Lung (tissue), 11 donors: ENCODE measurements at regions not wholly inside any gene's neighbourhood (a gene's known extent, or its start where the extent isn't known, plus 50 kb on each side); places are given as distances from the start of the nearest gene placed in this dataset.
"Not testable (repeated sequence)": the region's sequence is repeated elsewhere in the genome, so short reads cannot be mapped to it uniquely, and the experiment has no call there.

Source experiments
- ATAC-seq: fragments of 200-7000 bp; cut with Tn5 transposase; one replicate; pipeline ENCODE4 v1.9.1; 2020; ENCODE audit warnings: moderate number of reproducible peaks; ENCODE audit not compliant: insufficient read depth, low FRiP score
- DNase-seq, 3 donors: peaks; one replicate each; pipeline ENCODE4 v3.0.0-alpha.2; 2013 to 2017
- H3K27ac ChIP-seq, 2 donors: one replicate each; pipeline ENCODE4 v1.5.1; 2013; ENCODE audit warnings: mild to moderate bottlenecking in 2 of 2, moderate library complexity in 2 of 2, control low read depth in 1 of 2, inconsistent platforms in 1 of 2, low read depth in 1 of 2, low read length in 1 of 2
- H3K27me3 ChIP-seq, 3 donors: one replicate each; pipeline ENCODE4 v1.5.1; 2013; ENCODE audit warnings: low read length in 2 of 3; ENCODE audit not compliant: control insufficient read depth in 3 of 3, insufficient read depth in 3 of 3
- H3K36me3 ChIP-seq, 4 donors: one replicate each; pipeline ENCODE4 v1.5.1; 2013; ENCODE audit warnings: low read length in 4 of 4, mild to moderate bottlenecking in 1 of 4, moderate library complexity in 1 of 4; ENCODE audit not compliant: control insufficient read depth in 4 of 4, insufficient read depth in 4 of 4
- H3K4me1 ChIP-seq, 5 donors: one replicate each; pipeline ENCODE4 v1.5.1; 2013; ENCODE audit warnings: low read length in 5 of 5, mild to moderate bottlenecking in 2 of 5, moderate library complexity in 1 of 5; ENCODE audit not compliant: control insufficient read depth in 5 of 5, insufficient read depth in 5 of 5
- H3K4me3 ChIP-seq: one replicate; pipeline ENCODE4 v1.5.1; 2013; ENCODE audit warnings: mild to moderate bottlenecking, control low read depth, moderate library complexity
- H3K9ac ChIP-seq, 2 donors: one replicate each; pipeline ENCODE4 v1.5.1; 2013; ENCODE audit warnings: low read length in 2 of 2, control low read depth in 1 of 2; ENCODE audit not compliant: insufficient read depth in 1 of 2
- H3K9me3 ChIP-seq, 4 donors: one replicate each; pipeline ENCODE4 v1.5.1; 2013; ENCODE audit warnings: low read length in 3 of 4, mild to moderate bottlenecking in 1 of 4, moderate library complexity in 1 of 4; ENCODE audit not compliant: control insufficient read depth in 4 of 4, insufficient read depth in 3 of 4
- CTCF ChIP-seq: IDR thresholded peaks from 2 replicates; pipeline ENCODE4 v1.5.1; 2012; ENCODE audit warnings: mild to moderate bottlenecking; ENCODE audit errors: control extremely low read depth, extremely low read depth
- WGBS, 2 donors: extraction: QIAGEN DNeasy Blood & Tissue Kit; methylation state at CpG; one replicate each; pipeline ENCODE4 v1.1.7; 2013; 5-methylcytosine and 5-hydroxymethylcytosine counted together
- donor health status: control.
- donor health status: control.
- donor health status: Bipolar disorder and iron deficiency.
- donor health status: healthy.
- donor health status: DM: yes; HTN: yes; CAD: no.

GRCh38 chr1:47502746-47503370, 65.0 kb downstream of the FOXD2 start:
- Histone ChIP-seq H3K36me3 (no peaks in the 10 kb centered on the region), H3K27ac (no peak overlapping the region), H3K9me3 (no peaks in the 10 kb centered on the region), H3K27me3 (peaks cover 4 to 6% (median 4%) of the 10 kb centered on the region in 3 donors), H3K4me3 (no peak overlapping the region), H3K9ac (no peak overlapping the region), H3K4me1 (peaks cover 0 to 4% (median 0%) of the 10 kb centered on the region in 5 donors)
- ATAC-seq: no peak
- no peak for DNase-seq
- WGBS, 2 donors: 83 to 86% methylated on average over 12 of the region's 12 CpGs
- no peak for TF ChIP-seq CTCF

DNA sequence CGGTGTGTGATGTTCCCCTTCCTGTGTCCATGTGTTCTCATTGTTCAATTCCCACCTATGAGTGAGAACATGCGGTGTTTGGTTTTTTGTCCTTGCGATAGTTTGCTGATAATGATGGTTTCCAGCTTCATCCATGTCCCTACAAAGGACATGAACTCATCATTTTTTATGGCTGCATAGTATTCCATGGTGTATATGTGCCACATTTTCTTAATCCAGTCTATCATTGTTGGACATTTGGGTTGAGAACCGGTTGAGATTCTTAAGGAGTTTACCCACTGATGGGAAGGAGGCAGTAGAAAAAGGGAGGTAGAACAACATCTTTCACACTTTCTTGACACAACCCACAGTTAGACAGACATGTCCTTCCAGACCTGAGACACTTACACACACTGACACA, 67.0 kb downstream of the FOXD2 start:
- H3K27me3 ChIP-seq, H3K27ac ChIP-seq, H3K36me3 ChIP-seq, H3K9me3 ChIP-seq, H3K9ac ChIP-seq, DNase-seq, H3K4me3 ChIP-seq, ATAC-seq: not testable (repeated sequence)
- peaks cover 0 to 11% (median 0%) of the 10 kb centered on the region in 5 donors for H3K4me1 ChIP-seq
- 95 to 97% methylated on average over 1 to 2 of the region's 4 CpGs for WGBS, 2 donors

- Histone ChIP-seq H3K9ac (no peak overlapping the region), H3K27ac (no peak overlapping the region), H3K36me3 (no peaks in the 10 kb centered on the region), H3K9me3 (no peaks in the 10 kb centered on the region), H3K4me3 (no peak overlapping the region), H3K27me3 (peaks cover 4 to 6% (median 4%) of the 10 kb centered on the region in 3 donors), H3K4me1 (peaks cover 0 to 11% (median 0%) of the 10 kb centered on the region in 5 donors)
- DNase-seq (no peak), ATAC-seq (no peak)
- 73 to 78% methylated on average over 2 of the region's 2 CpGs for WGBS, 2 donors
- TF ChIP-seq CTCF: no peak
Observed at GRCh38 chr1:47505267-47505666, 67.4 kb downstream of the FOXD2 start.

DNA sequence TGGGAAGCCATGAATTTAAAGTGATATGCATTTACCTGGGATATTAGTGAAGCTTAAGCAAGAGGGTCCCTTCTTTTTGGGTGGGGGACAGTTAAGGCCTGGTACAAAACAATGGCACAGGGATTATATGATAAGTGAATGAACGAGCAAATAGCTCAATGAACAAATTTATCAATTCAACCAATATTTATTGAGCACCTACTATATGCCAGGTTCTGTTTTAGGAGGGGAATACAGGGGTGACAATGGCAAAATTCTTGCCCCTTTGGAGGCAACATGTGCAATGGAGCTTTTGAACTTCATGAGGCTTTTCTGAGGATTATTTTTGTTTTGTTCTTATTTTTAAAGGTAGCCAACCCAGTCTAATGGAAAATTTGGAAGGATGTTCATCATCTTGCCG, 68.2 kb downstream of the FOXD2 start:
- Histone ChIP-seq H3K9ac (no peak overlapping the region), H3K4me1 (peaks cover 0 to 11% (median 0%) of the 10 kb centered on the region in 5 donors), H3K27ac (no peak overlapping the region), H3K36me3 (no peaks in the 10 kb centered on the region), H3K27me3 (peaks cover 2 to 6% (median 4%) of the 10 kb centered on the region in 3 donors), H3K9me3 (no peaks in the 10 kb centered on the region), H3K4me3 (no peak overlapping the region)
- no peak for TF ChIP-seq CTCF
- DNase-seq: no peak
- no peak for ATAC-seq
- 89 to 96% methylated on average over 2 of the region's 2 CpGs for WGBS, 2 donors
